ENCODE measurements at regions not wholly inside any gene's neighbourhood (a gene's known extent, or its start where the extent isn't known, plus 50 kb on each side); places are given as distances from the start of the nearest gene placed in this dataset.
A peak's percentile ranks its signal among the peaks of the same experiment; 100 is the strongest.

GRCh38 chr14:85273099-85273677 lies 256.8 kb upstream of the FLRT2 start:
- no peak overlapping the region for H3K4me3 Mint-ChIP-seq (ENCODE audit: unreplicated experiment)
- no peak for TF ChIP-seq CTCF (IDR thresholded peaks at IDR 0.05)
- no peak overlapping the region for H3K27ac Mint-ChIP-seq (ENCODE audit: unreplicated experiment)
- H3K4me1 Mint-ChIP-seq (ENCODE audit: unreplicated experiment) = peaks cover 3% of the 10 kb centered on the region
- H3K9me3 Mint-ChIP-seq (ENCODE audit: unreplicated experiment) = no peaks in the 10 kb centered on the region
- DNase-seq (ENCODE audit: extremely low spot score, unreplicated experiment) = no peak
- H3K36me3 Mint-ChIP-seq (ENCODE audit: unreplicated experiment) = no peaks in the 10 kb centered on the region
- H3K27me3 Mint-ChIP-seq (ENCODE audit: unreplicated experiment) = no peaks in the 10 kb centered on the region

- Mint-ChIP-seq H3K27ac (ENCODE audit: unreplicated experiment) (no peak overlapping the region), H3K4me1 (ENCODE audit: unreplicated experiment) (peaks cover 3% of the 10 kb centered on the region), H3K27me3 (ENCODE audit: unreplicated experiment) (no peaks in the 10 kb centered on the region), H3K36me3 (ENCODE audit: unreplicated experiment) (no peaks in the 10 kb centered on the region), H3K9me3 (ENCODE audit: unreplicated experiment) (no peaks in the 10 kb centered on the region), H3K4me3 (ENCODE audit: unreplicated experiment) (no peak overlapping the region)
- no peak for DNase-seq (ENCODE audit: extremely low spot score, unreplicated experiment)
- no peak for TF ChIP-seq CTCF (IDR thresholded peaks at IDR 0.05)
Measured at GRCh38 chr14:85273952-85274351, 256.0 kb upstream of the FLRT2 start.

- H3K36me3 Mint-ChIP-seq (ENCODE audit: unreplicated experiment) = no peaks in the 10 kb centered on the region
- H3K27me3 Mint-ChIP-seq (ENCODE audit: unreplicated experiment) = no peaks in the 10 kb centered on the region
- H3K4me1 Mint-ChIP-seq (ENCODE audit: unreplicated experiment) = peaks cover 3% of the 10 kb centered on the region
- no peaks in the 10 kb centered on the region for H3K9me3 Mint-ChIP-seq (ENCODE audit: unreplicated experiment)
- no peak for DNase-seq (ENCODE audit: extremely low spot score, unreplicated experiment)
- TF ChIP-seq CTCF (IDR thresholded peaks at IDR 0.05) = no peak
- H3K4me3 Mint-ChIP-seq (ENCODE audit: unreplicated experiment) = no peak overlapping the region
- H3K27ac Mint-ChIP-seq (ENCODE audit: unreplicated experiment) = no peak overlapping the region
Measured at GRCh38 chr14:85276161-85276978, 253.6 kb upstream of the FLRT2 start.

GRCh38 chr14:85276979-85277228 lies 253.0 kb upstream of the FLRT2 start:
- Mint-ChIP-seq H3K27ac (ENCODE audit: unreplicated experiment) (no peak overlapping the region), H3K27me3 (ENCODE audit: unreplicated experiment) (no peaks in the 10 kb centered on the region), H3K4me3 (ENCODE audit: unreplicated experiment) (no peak overlapping the region), H3K9me3 (ENCODE audit: unreplicated experiment) (no peaks in the 10 kb centered on the region), H3K36me3 (ENCODE audit: unreplicated experiment) (no peaks in the 10 kb centered on the region), H3K4me1 (ENCODE audit: unreplicated experiment) (peaks cover 5% of the 10 kb centered on the region)
- DNase-seq (ENCODE audit: extremely low spot score, unreplicated experiment) = no peak
- peak; percentile 14 for TF ChIP-seq CTCF (IDR thresholded peaks at IDR 0.05)

- no peaks in the 10 kb centered on the region for H3K36me3 Mint-ChIP-seq (ENCODE audit: unreplicated experiment)
- no peaks in the 10 kb centered on the region for H3K27me3 Mint-ChIP-seq (ENCODE audit: unreplicated experiment)
- peaks cover 5% of the 10 kb centered on the region for H3K4me1 Mint-ChIP-seq (ENCODE audit: unreplicated experiment)
Measured at GRCh38 chr14:85279407-85279806, 250.5 kb upstream of the FLRT2 start.

More at GRCh38 chr14:85279407-85279806, 250.5 kb upstream of the FLRT2 start:
- DNase-seq (ENCODE audit: extremely low spot score, unreplicated experiment) = no peak
- Mint-ChIP-seq H3K4me3 (ENCODE audit: unreplicated experiment) (no peak overlapping the region), H3K9me3 (ENCODE audit: unreplicated experiment) (no peaks in the 10 kb centered on the region), H3K27ac (ENCODE audit: unreplicated experiment) (no peak overlapping the region)
- no peak for TF ChIP-seq CTCF (IDR thresholded peaks at IDR 0.05)

All from osteocyte (in vitro differentiated cells).